Activated naive CD8-positive, alpha-beta T cell treated with anti-CD3 and anti-CD28 coated beads for 36 hours (primary cell): ENCODE measurements at regions not wholly inside any gene's neighbourhood (a gene's known extent, or its start where the extent isn't known, plus 50 kb on each side); places are given as distances from the start of the nearest gene placed in this dataset.
A peak's percentile ranks its signal among the peaks of the same experiment; 100 is the strongest.

ENCODE experiments used
- DNase-seq: peaks from one replicate; pipeline ENCODE4 v3.0.0; 2021
- H3K27ac Mint-ChIP-seq: one replicate; pipeline ENCODE4 v1.8.0; 2022; ENCODE audit warnings: mild to moderate bottlenecking, moderate library complexity, mixed read lengths
- H3K27me3 Mint-ChIP-seq: one replicate; pipeline ENCODE4 v1.8.0; 2022; ENCODE audit warnings: mild to moderate bottlenecking, mixed read lengths
- H3K36me3 Mint-ChIP-seq: one replicate; pipeline ENCODE4 v1.8.0; 2021; ENCODE audit warnings: mild to moderate bottlenecking, mixed read lengths
- H3K4me1 Mint-ChIP-seq: one replicate; pipeline ENCODE4 v1.8.0; 2021; ENCODE audit warnings: mixed read lengths
- H3K4me3 Mint-ChIP-seq: one replicate; pipeline ENCODE4 v1.8.0; 2022; ENCODE audit warnings: mild to moderate bottlenecking, moderate library complexity, mixed read lengths
- H3K9me3 Mint-ChIP-seq: one replicate; pipeline ENCODE4 v1.8.0; 2022; ENCODE audit warnings: mixed read lengths

- H3K9me3 Mint-ChIP-seq: peaks cover 2% of the 10 kb centered on the region
- H3K4me3 Mint-ChIP-seq: no peak overlapping the region
These were observed 263.1 kb upstream of the ZFP64 start for GRCh38 chr20:52454660-52455059.

GRCh38 chr20:52448513-52449232 is 257.1 kb upstream of the ZFP64 start:
- DNase-seq: no peak
- Mint-ChIP-seq H3K4me1 (peaks cover 3% of the 10 kb centered on the region), H3K4me3 (no peak overlapping the region), H3K9me3 (no peaks in the 10 kb centered on the region), H3K27me3 (no peaks in the 10 kb centered on the region), H3K27ac (no peak overlapping the region), H3K36me3 (no peaks in the 10 kb centered on the region)

More at GRCh38 chr20:52454660-52455059, 263.1 kb upstream of the ZFP64 start:
- H3K27ac Mint-ChIP-seq: no peak overlapping the region
- DNase-seq: no peak
- no peaks in the 10 kb centered on the region for H3K27me3 Mint-ChIP-seq
- H3K36me3 Mint-ChIP-seq: no peaks in the 10 kb centered on the region
- H3K4me1 Mint-ChIP-seq: no peaks in the 10 kb centered on the region

GRCh38 chr20:52447225-52447551 is 255.6 kb upstream of the ZFP64 start:
- no peak for DNase-seq
- no peaks in the 10 kb centered on the region for H3K27me3 Mint-ChIP-seq
- H3K27ac Mint-ChIP-seq: no peak overlapping the region
- H3K36me3 Mint-ChIP-seq: no peaks in the 10 kb centered on the region
- H3K4me3 Mint-ChIP-seq: no peak overlapping the region
- H3K9me3 Mint-ChIP-seq: no peaks in the 10 kb centered on the region
- peaks cover 3% of the 10 kb centered on the region for H3K4me1 Mint-ChIP-seq

GRCh38 chr20:52446421-52447224 is 255.0 kb upstream of the ZFP64 start:
- no peaks in the 10 kb centered on the region for H3K9me3 Mint-ChIP-seq
- no peak overlapping the region for H3K27ac Mint-ChIP-seq

GRCh38 chr20:52444455-52444854 is 252.9 kb upstream of the ZFP64 start:
- H3K36me3 Mint-ChIP-seq: no peaks in the 10 kb centered on the region
- peaks cover 3% of the 10 kb centered on the region for H3K4me1 Mint-ChIP-seq
- H3K27me3 Mint-ChIP-seq: no peaks in the 10 kb centered on the region
- H3K4me3 Mint-ChIP-seq: no peak overlapping the region
- no peak overlapping the region for H3K27ac Mint-ChIP-seq
- DNase-seq: no peak
- H3K9me3 Mint-ChIP-seq: no peaks in the 10 kb centered on the region

More at GRCh38 chr20:52446421-52447224, 255.0 kb upstream of the ZFP64 start:
- Mint-ChIP-seq H3K4me1 (peaks cover 3% of the 10 kb centered on the region), H3K36me3 (no peaks in the 10 kb centered on the region), H3K27me3 (no peaks in the 10 kb centered on the region), H3K4me3 (no peak overlapping the region)
- DNase-seq: no peak

GRCh38 chr20:52443874-52444273 is 252.3 kb upstream of the ZFP64 start:
- Mint-ChIP-seq H3K4me1 (peaks cover 3% of the 10 kb centered on the region), H3K27ac (no peak overlapping the region), H3K9me3 (no peaks in the 10 kb centered on the region)

GRCh38 chr20:52441710-52442109 is 250.1 kb upstream of the ZFP64 start:
- H3K36me3 Mint-ChIP-seq: no peaks in the 10 kb centered on the region
- H3K27ac Mint-ChIP-seq: no peak overlapping the region
- H3K4me1 Mint-ChIP-seq: peaks cover 3% of the 10 kb centered on the region
- H3K9me3 Mint-ChIP-seq: no peaks in the 10 kb centered on the region
- no peaks in the 10 kb centered on the region for H3K27me3 Mint-ChIP-seq
- DNase-seq: no peak
- no peak overlapping the region for H3K4me3 Mint-ChIP-seq

More at GRCh38 chr20:52443874-52444273, 252.3 kb upstream of the ZFP64 start:
- no peaks in the 10 kb centered on the region for H3K36me3 Mint-ChIP-seq
- DNase-seq: no peak
- H3K27me3 Mint-ChIP-seq: no peaks in the 10 kb centered on the region
- H3K4me3 Mint-ChIP-seq: no peak overlapping the region

- no peaks in the 10 kb centered on the region for H3K9me3 Mint-ChIP-seq
- peaks cover 2% of the 10 kb centered on the region for H3K4me1 Mint-ChIP-seq
- no peaks in the 10 kb centered on the region for H3K36me3 Mint-ChIP-seq
- no peak overlapping the region for H3K4me3 Mint-ChIP-seq
- H3K27ac Mint-ChIP-seq: no peak overlapping the region
- no peaks in the 10 kb centered on the region for H3K27me3 Mint-ChIP-seq
- no peak for DNase-seq
These were observed 247.8 kb upstream of the ZFP64 start for GRCh38 chr20:52439375-52439774.

GRCh38 chr20:52438326-52438963 is 246.9 kb upstream of the ZFP64 start:
- no peaks in the 10 kb centered on the region for H3K4me1 Mint-ChIP-seq
- peak; percentile 1 for DNase-seq
- H3K9me3 Mint-ChIP-seq: no peaks in the 10 kb centered on the region
- H3K27me3 Mint-ChIP-seq: no peaks in the 10 kb centered on the region
- no peaks in the 10 kb centered on the region for H3K36me3 Mint-ChIP-seq
- H3K27ac Mint-ChIP-seq: no peak overlapping the region
- no peak overlapping the region for H3K4me3 Mint-ChIP-seq

- Mint-ChIP-seq H3K4me3 (no peak overlapping the region), H3K36me3 (no peaks in the 10 kb centered on the region), H3K27me3 (no peaks in the 10 kb centered on the region), H3K27ac (no peak overlapping the region), H3K4me1 (no peaks in the 10 kb centered on the region), H3K9me3 (peaks cover 2% of the 10 kb centered on the region)
- DNase-seq: no peak
These were observed 242.9 kb upstream of the ZFP64 start for GRCh38 chr20:52434453-52434852.

- no peak overlapping the region for H3K4me3 Mint-ChIP-seq
- H3K9me3 Mint-ChIP-seq: peaks cover 2% of the 10 kb centered on the region
- no peaks in the 10 kb centered on the region for H3K4me1 Mint-ChIP-seq
- no peaks in the 10 kb centered on the region for H3K36me3 Mint-ChIP-seq
- H3K27me3 Mint-ChIP-seq: no peaks in the 10 kb centered on the region
- H3K27ac Mint-ChIP-seq: no peak overlapping the region
- no peak for DNase-seq
These were observed 242.5 kb upstream of the ZFP64 start for GRCh38 chr20:52434041-52434425.

GRCh38 chr20:52433326-52434040 is 241.9 kb upstream of the ZFP64 start:
- Mint-ChIP-seq H3K9me3 (peaks cover 2% of the 10 kb centered on the region), H3K27ac (no peak overlapping the region), H3K4me1 (no peaks in the 10 kb centered on the region)

GRCh38 chr20:52432740-52433139 is 241.2 kb upstream of the ZFP64 start:
- no peaks in the 10 kb centered on the region for H3K27me3 Mint-ChIP-seq
- H3K27ac Mint-ChIP-seq: no peak overlapping the region
- no peak overlapping the region for H3K4me3 Mint-ChIP-seq
- DNase-seq: no peak
- peaks cover 2% of the 10 kb centered on the region for H3K9me3 Mint-ChIP-seq
- H3K36me3 Mint-ChIP-seq: no peaks in the 10 kb centered on the region
- H3K4me1 Mint-ChIP-seq: no peaks in the 10 kb centered on the region

More at GRCh38 chr20:52433326-52434040, 241.9 kb upstream of the ZFP64 start:
- DNase-seq: no peak
- Mint-ChIP-seq H3K27me3 (no peaks in the 10 kb centered on the region), H3K36me3 (no peaks in the 10 kb centered on the region), H3K4me3 (no peak overlapping the region)

- Mint-ChIP-seq H3K9me3 (peaks cover 2% of the 10 kb centered on the region), H3K4me3 (no peak overlapping the region), H3K4me1 (peaks cover 4% of the 10 kb centered on the region), H3K27ac (no peak overlapping the region), H3K36me3 (no peaks in the 10 kb centered on the region), H3K27me3 (no peaks in the 10 kb centered on the region)
- no peak for DNase-seq
These were observed 237.4 kb upstream of the ZFP64 start for GRCh38 chr20:52429029-52429428.

GRCh38 chr20:52427960-52428359 is 236.4 kb upstream of the ZFP64 start:
- Mint-ChIP-seq H3K9me3 (peaks cover 4% of the 10 kb centered on the region), H3K36me3 (no peaks in the 10 kb centered on the region), H3K4me1 (peaks cover 4% of the 10 kb centered on the region), H3K27ac (no peak overlapping the region), H3K27me3 (no peaks in the 10 kb centered on the region), H3K4me3 (no peak overlapping the region)
- DNase-seq: no peak
